Activated CD8-positive, alpha-beta T cell treated with anti-CD3 and anti-CD28 coated beads for 36 hours (primary cell): ENCODE measurements at regions not wholly inside any gene's neighbourhood (a gene's known extent, or its start where the extent isn't known, plus 50 kb on each side); places are given as distances from the start of the nearest gene placed in this dataset.

Source experiments
- ATAC-seq: fragments of 200-7000 bp; cut with Tn5 transposase; one replicate; pipeline ENCODE4 v1.10.0; 2021; ENCODE audit warnings: mild to moderate bottlenecking, moderate library complexity
- CTCF ChIA-PET: fragments of 350-600 bp; sonication (Branson Sonifier 250); formaldehyde crosslinking; loops from one replicate; lab custom pipeline; 2021; ENCODE audit warnings: antibody characterized with exemption; lab: Charles Lee
- POLR2A ChIA-PET: fragments of 350-600 bp; sonication (Branson Sonifier 250); formaldehyde crosslinking; loops from one replicate; lab custom pipeline; 2021; ENCODE audit warnings: antibody characterized with exemption; lab: Charles Lee
- DNase-seq: peaks from one replicate; pipeline ENCODE4 v3.0.0-alpha.2; 2020
- H3K27ac Mint-ChIP-seq: one replicate; pipeline ENCODE4 v1.8.0; 2021; ENCODE audit warnings: mild to moderate bottlenecking, mixed read lengths
- H3K27me3 Mint-ChIP-seq: one replicate; pipeline ENCODE4 v1.8.0; 2021; ENCODE audit warnings: mixed read lengths
- H3K36me3 Mint-ChIP-seq: one replicate; pipeline ENCODE4 v1.8.0; 2021; ENCODE audit warnings: low read depth, mixed read lengths
- H3K4me1 Mint-ChIP-seq: one replicate; pipeline ENCODE4 v1.8.0; 2021; ENCODE audit warnings: low read depth, mixed read lengths
- H3K4me3 Mint-ChIP-seq: one replicate; pipeline ENCODE4 v1.8.0; 2021; ENCODE audit warnings: mild to moderate bottlenecking, moderate library complexity, mixed read lengths
- H3K9me3 Mint-ChIP-seq: one replicate; pipeline ENCODE4 v1.8.0; 2021; ENCODE audit warnings: mixed read lengths
- CTCF ChIP-seq: fragments of 200-600 bp; IDR thresholded peaks from one replicate; pipeline ENCODE4 v1.8.0; 2022; ENCODE audit warnings: antibody characterized with exemption, mild to moderate bottlenecking
- intact Hi-C: fragments of 100-400 bp; cut with micrococcal nuclease; formaldehyde crosslinking; loops from one replicate; pipeline ENCODE4 v1.10.0; 2022

DNA sequence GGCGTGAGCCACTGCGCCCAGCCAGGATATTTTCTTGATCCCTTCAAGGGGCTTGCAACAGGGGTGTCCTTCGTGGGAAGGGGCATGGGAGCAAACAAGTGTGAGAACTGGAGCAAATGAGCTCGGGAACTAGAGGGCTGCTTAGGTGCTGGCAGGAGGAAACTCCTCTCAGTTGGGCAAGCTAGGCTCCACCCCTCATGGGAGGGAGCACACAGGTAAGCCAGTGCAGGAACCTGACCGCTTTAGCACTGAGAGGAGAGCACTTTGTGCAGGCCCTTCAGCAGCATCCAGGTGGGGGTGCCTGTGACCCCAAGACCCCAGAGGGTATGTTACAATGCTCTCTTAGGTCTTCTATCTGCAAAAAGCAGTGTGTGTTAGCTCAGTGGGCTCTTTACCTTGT, 755.4 kb upstream of the MDGA2 start:
- ChIA-PET POLR2A (no interaction called here), CTCF (no interaction called here)
- Mint-ChIP-seq H3K4me3 (no peak overlapping the region), H3K4me1 (no peaks in the 10 kb centered on the region), H3K9me3 (no peaks in the 10 kb centered on the region), H3K27me3 (no peaks in the 10 kb centered on the region), H3K27ac (no peak overlapping the region), H3K36me3 (no peaks in the 10 kb centered on the region)
- TF ChIP-seq CTCF = no peak
- intact Hi-C loops = no loop called here
- DNase-seq = no peak
- no peak for ATAC-seq

DNA sequence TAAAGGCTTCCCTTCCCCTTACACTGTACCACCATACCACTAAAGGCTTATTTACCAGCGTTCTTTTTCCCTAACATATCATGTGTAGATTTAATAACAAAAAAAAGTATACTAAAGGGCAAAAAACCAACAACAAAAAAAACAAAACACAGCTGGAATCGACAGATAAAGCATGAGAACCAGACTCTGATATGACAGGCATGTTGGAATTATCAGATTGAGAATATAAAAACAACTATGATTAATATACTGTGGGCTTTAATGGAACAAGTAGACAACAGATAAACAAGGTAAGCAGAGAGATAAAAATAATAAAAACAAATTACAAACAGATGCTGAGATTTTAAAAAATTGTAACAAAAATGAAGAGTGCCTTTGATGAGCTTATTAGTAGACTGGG, 754.1 kb upstream of the MDGA2 start:
- Mint-ChIP-seq H3K27ac (no peak overlapping the region), H3K9me3 (no peaks in the 10 kb centered on the region), H3K4me3 (no peak overlapping the region), H3K36me3 (no peaks in the 10 kb centered on the region), H3K27me3 (no peaks in the 10 kb centered on the region), H3K4me1 (no peaks in the 10 kb centered on the region)
- TF ChIP-seq CTCF = no peak
- POLR2A ChIA-PET = no interaction called here
- no peak for DNase-seq
- no peak for ATAC-seq
- intact Hi-C loops = no loop called here
- CTCF ChIA-PET = no interaction called here

DNA sequence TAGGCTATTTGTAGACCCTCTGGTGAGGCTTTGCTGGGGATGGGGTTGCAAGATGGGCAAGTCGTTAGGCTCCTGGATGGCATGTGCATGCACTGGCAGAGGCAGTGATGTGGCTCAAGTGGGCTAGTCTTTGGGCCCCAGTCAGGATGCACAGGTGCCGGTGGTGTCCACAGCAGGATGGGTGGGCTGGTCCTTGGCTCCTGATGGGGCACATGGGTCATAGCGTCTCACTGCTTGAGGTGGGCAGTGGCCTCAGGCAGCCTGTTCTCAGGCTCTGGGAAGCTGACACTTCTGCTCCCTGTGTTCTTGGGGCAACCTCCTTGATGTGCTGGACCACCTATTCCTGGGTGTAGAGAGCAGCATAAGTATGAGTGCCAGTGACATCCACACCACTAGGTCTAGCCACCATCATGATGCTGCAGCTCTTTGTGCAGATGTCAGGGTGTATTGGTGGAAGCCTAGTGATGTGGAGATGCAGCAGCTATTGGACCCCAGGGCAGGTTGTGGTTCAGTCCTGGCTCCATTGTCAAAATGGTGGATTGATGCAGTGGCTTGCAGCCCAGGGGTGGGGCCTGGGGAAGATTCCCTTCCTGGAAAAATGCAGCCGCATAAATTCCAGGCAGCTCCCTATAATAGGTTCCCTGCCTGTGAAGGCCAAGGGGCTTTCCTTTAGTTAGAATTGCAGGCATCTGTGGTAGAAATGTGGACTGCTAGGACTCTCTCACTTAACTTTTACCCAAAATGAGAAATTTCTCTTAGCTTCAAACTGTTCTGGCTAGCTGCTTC, 742.5 kb upstream of the MDGA2 start:
- H3K27me3 Mint-ChIP-seq = no peaks in the 10 kb centered on the region
- DNase-seq (no peak), ATAC-seq (no peak)
- ChIA-PET POLR2A (no interaction called here), CTCF (no interaction called here)
- H3K4me1 Mint-ChIP-seq = no peaks in the 10 kb centered on the region
- H3K4me3 Mint-ChIP-seq = no peak overlapping the region
- H3K36me3 Mint-ChIP-seq = no peaks in the 10 kb centered on the region
- peaks cover 10% of the 10 kb centered on the region for H3K9me3 Mint-ChIP-seq
- H3K27ac Mint-ChIP-seq = no peak overlapping the region
- no peak for TF ChIP-seq CTCF
- intact Hi-C loops = no loop called here

GRCh38 chr14:48401321-48401720, 725.9 kb upstream of the MDGA2 start:
- H3K27ac Mint-ChIP-seq = no peak overlapping the region
- CTCF ChIA-PET = no interaction called here

More at GRCh38 chr14:48401321-48401720, 725.9 kb upstream of the MDGA2 start:
- H3K9me3 Mint-ChIP-seq = peaks cover 1% of the 10 kb centered on the region
- no peak for DNase-seq
- no peaks in the 10 kb centered on the region for H3K36me3 Mint-ChIP-seq
- POLR2A ChIA-PET = no interaction called here
- no peaks in the 10 kb centered on the region for H3K4me1 Mint-ChIP-seq
- intact Hi-C loops = no loop called here
- H3K4me3 Mint-ChIP-seq = no peak overlapping the region
- no peak for TF ChIP-seq CTCF
- ATAC-seq = no peak
- no peaks in the 10 kb centered on the region for H3K27me3 Mint-ChIP-seq
